ENCODE measurements at regions not wholly inside any gene's neighbourhood (a gene's known extent, or its start where the extent isn't known, plus 50 kb on each side); places are given as distances from the start of the nearest gene placed in this dataset.

- no peak for ATAC-seq
These were observed 253.6 kb downstream of the INHBA start for GRCh38 chr7:41449286-41449685.

GRCh38 chr7:41448104-41448503 is 254.8 kb downstream of the INHBA start:
- no peak for ATAC-seq
- TF ChIP-seq ISL1 (CRISPR knock-in tag; IDR thresholded peaks at IDR 0.05) (peak; percentile 81), ARNTL (CRISPR knock-in tag; IDR thresholded peaks at IDR 0.05; ENCODE audit: borderline replicate concordance, low read depth) (no peak)

More at GRCh38 chr7:41449286-41449685, 253.6 kb downstream of the INHBA start:
- TF ChIP-seq ZNF8 (CRISPR knock-in tag; IDR thresholded peaks at IDR 0.05) (no peak), RARB (CRISPR knock-in tag; IDR thresholded peaks at IDR 0.05) (no peak), POU6F1 (CRISPR knock-in tag; IDR thresholded peaks at IDR 0.05; ENCODE audit: borderline replicate concordance, low read depth) (no peak), ESRRG (CRISPR knock-in tag; IDR thresholded peaks at IDR 0.05) (no peak), TSHZ2 (CRISPR knock-in tag; IDR thresholded peaks at IDR 0.05) (no peak), TCF4 (CRISPR knock-in tag; IDR thresholded peaks at IDR 0.05; ENCODE audit: borderline replicate concordance) (no peak), ZFP3 (CRISPR knock-in tag; IDR thresholded peaks at IDR 0.05) (no peak), CSRNP3 (CRISPR knock-in tag; IDR thresholded peaks at IDR 0.05) (no peak), TOX (CRISPR knock-in tag; IDR thresholded peaks at IDR 0.05; ENCODE audit: borderline replicate concordance) (no peak), SNAI2 (CRISPR knock-in tag; IDR thresholded peaks at IDR 0.05) (no peak), CREB5 (CRISPR knock-in tag; IDR thresholded peaks at IDR 0.05; ENCODE audit: low read depth) (no peak)

GRCh38 chr7:41447450-41448042 is 255.3 kb downstream of the INHBA start:
- no peak for TF ChIP-seq ISL1 (CRISPR knock-in tag; IDR thresholded peaks at IDR 0.05)
- TF ChIP-seq ZNF8 (CRISPR knock-in tag; IDR thresholded peaks at IDR 0.05) = no peak
- TF ChIP-seq ZC3H10 (CRISPR knock-in tag; IDR thresholded peaks at IDR 0.05) = no peak
- TF ChIP-seq ZFP3 (CRISPR knock-in tag; IDR thresholded peaks at IDR 0.05) = no peak
- TF ChIP-seq POU6F1 (CRISPR knock-in tag; IDR thresholded peaks at IDR 0.05; ENCODE audit: borderline replicate concordance, low read depth) = no peak
- ATAC-seq = no peak

- ATAC-seq = no peak
- TF ChIP-seq ZC3H10 (CRISPR knock-in tag; IDR thresholded peaks at IDR 0.05) = no peak
- TF ChIP-seq TSHZ2 (CRISPR knock-in tag; IDR thresholded peaks at IDR 0.05) = no peak
- no peak for TF ChIP-seq ESRRG (CRISPR knock-in tag; IDR thresholded peaks at IDR 0.05)
- TF ChIP-seq ISL1 (CRISPR knock-in tag; IDR thresholded peaks at IDR 0.05) = no peak
- no peak for TF ChIP-seq ZFP3 (CRISPR knock-in tag; IDR thresholded peaks at IDR 0.05)
- TF ChIP-seq OSR1 (CRISPR knock-in tag; IDR thresholded peaks at IDR 0.05) = no peak
- TF ChIP-seq ZNF565 (CRISPR knock-in tag; conservative IDR thresholded peaks at IDR 0.05; ENCODE audit: low read depth) = no peak
- TF ChIP-seq ZFP30 (CRISPR knock-in tag; IDR thresholded peaks at IDR 0.05) = no peak
- no peak for TF ChIP-seq CREB5 (CRISPR knock-in tag; IDR thresholded peaks at IDR 0.05; ENCODE audit: low read depth)
- TF ChIP-seq ZNF8 (CRISPR knock-in tag; IDR thresholded peaks at IDR 0.05) = no peak
- no peak for TF ChIP-seq RARB (CRISPR knock-in tag; IDR thresholded peaks at IDR 0.05)
- TF ChIP-seq CSDC2 (CRISPR knock-in tag; IDR thresholded peaks at IDR 0.05) = no peak
- TF ChIP-seq SNAI2 (CRISPR knock-in tag; IDR thresholded peaks at IDR 0.05) = no peak
- TF ChIP-seq ARNTL (CRISPR knock-in tag; IDR thresholded peaks at IDR 0.05; ENCODE audit: borderline replicate concordance, low read depth) = no peak
- no peak for TF ChIP-seq TCF4 (CRISPR knock-in tag; IDR thresholded peaks at IDR 0.05; ENCODE audit: borderline replicate concordance)
These were observed 256.1 kb downstream of the INHBA start for GRCh38 chr7:41446606-41447449.

Measured in SK-N-SH treated with all-trans-retinoic acid at 6 μM for 48 hours (cell line).